ENCODE measurements at regions not wholly inside any gene's neighbourhood (a gene's known extent, or its start where the extent isn't known, plus 50 kb on each side); places are given as distances from the start of the nearest gene placed in this dataset.

- Histone ChIP-seq H3K4me3 (no peak overlapping the region), H3K36me3 (ENCODE audit: insufficient read depth in 1 of 2, low read depth in 1 of 2) (no peaks in the 10 kb centered on the region), H3K4me1 (no peaks in the 10 kb centered on the region), H3K27me3 (ENCODE audit: insufficient read depth in 3 of 3, low read length in 2 of 3) (peaks cover 0 to 7% (median 2%) of the 10 kb centered on the region in 3 donors), H3K9me3 (peaks cover 6% of the 10 kb centered on the region), H3K27ac (no peak overlapping the region)
- 59 to 60% (median 60%) methylated on average over 18 of the region's 18 CpGs for WGBS, 3 donors
- no peak for ATAC-seq
- no peak for DNase-seq
- intact Hi-C loops (cut with DNase I), result no loop called here
- no peak for TF ChIP-seq CTCF (IDR thresholded peaks at IDR 0.05)
These were observed 567.5 kb downstream of the TBC1D22A start for GRCh38 chr22:47329727-47330650.

- WGBS, 3 donors, result 27 to 32% (median 29%) methylated on average over 10 of the region's 10 CpGs
- intact Hi-C loops (cut with DNase I), result no loop called here
- TF ChIP-seq CTCF (IDR thresholded peaks at IDR 0.05), result no peak
- no peaks in the 10 kb centered on the region for H3K36me3 ChIP-seq (ENCODE audit: insufficient read depth in 1 of 2, low read depth in 1 of 2)
- peaks cover 0 to 7% (median 2%) of the 10 kb centered on the region in 3 donors for H3K27me3 ChIP-seq (ENCODE audit: insufficient read depth in 3 of 3, low read length in 2 of 3)
- H3K4me3 ChIP-seq, result no peak overlapping the region
- no peaks in the 10 kb centered on the region for H3K4me1 ChIP-seq
- DNase-seq, result peak; percentile 43 to 58
- H3K27ac ChIP-seq, result no peak overlapping the region
- peak in 3 of 4 donors; percentile 26 to 63 (median 42) for ATAC-seq
- H3K9me3 ChIP-seq, result peaks cover 5% of the 10 kb centered on the region
These were observed 566.2 kb downstream of the TBC1D22A start for GRCh38 chr22:47328550-47329243.

GRCh38 chr22:47327241-47327640, 564.8 kb downstream of the TBC1D22A start:
- H3K4me3 ChIP-seq, result no peak overlapping the region
- H3K36me3 ChIP-seq (ENCODE audit: insufficient read depth in 1 of 2, low read depth in 1 of 2), result no peaks in the 10 kb centered on the region
- H3K27ac ChIP-seq, result no peak overlapping the region
- DNase-seq (no peak), ATAC-seq (no peak)
- H3K27me3 ChIP-seq (ENCODE audit: insufficient read depth in 3 of 3, low read length in 2 of 3), result peaks cover 0 to 7% (median 2%) of the 10 kb centered on the region in 3 donors
- no peaks in the 10 kb centered on the region for H3K9me3 ChIP-seq
- TF ChIP-seq CTCF (IDR thresholded peaks at IDR 0.05), result no peak
- H3K4me1 ChIP-seq, result no peaks in the 10 kb centered on the region
- intact Hi-C loops (cut with DNase I), result no loop called here
- WGBS, 3 donors, result 81 to 89% (median 88%) methylated on average over 6 of the region's 6 CpGs

- no peak for DNase-seq
- H3K9me3 ChIP-seq, result peaks cover 10% of the 10 kb centered on the region
- H3K27ac ChIP-seq, result no peak overlapping the region
- no peaks in the 10 kb centered on the region for H3K36me3 ChIP-seq (ENCODE audit: insufficient read depth in 1 of 2, low read depth in 1 of 2)
- intact Hi-C loops (cut with DNase I), result no loop called here
- no peak for TF ChIP-seq CTCF (IDR thresholded peaks at IDR 0.05)
- H3K4me3 ChIP-seq, result no peak overlapping the region
- no peaks in the 10 kb centered on the region for H3K4me1 ChIP-seq
- ATAC-seq, result no peak
- peaks cover 0 to 2% (median 0%) of the 10 kb centered on the region in 3 donors for H3K27me3 ChIP-seq (ENCODE audit: insufficient read depth in 3 of 3, low read length in 2 of 3)
- 85 to 90% (median 89%) methylated on average over 3 of the region's 3 CpGs for WGBS, 3 donors
These were observed 562.8 kb downstream of the TBC1D22A start for GRCh38 chr22:47325249-47325648.

Measured in psoas muscle (tissue), 7 donors.